Neuronal stem cell (in vitro differentiated cells): ENCODE measurements at regions not wholly inside any gene's neighbourhood (a gene's known extent, or its start where the extent isn't known, plus 50 kb on each side); places are given as distances from the start of the nearest gene placed in this dataset.

Experiments used
- DNase-seq: peaks from one replicate; pipeline ENCODE4 v3.0.0-alpha.2; 2013; ENCODE audit warnings: low spot score
- H2AFZ ChIP-seq: one replicate; pipeline ENCODE4 v1.6.1; 2013; ENCODE audit warnings: mild to moderate bottlenecking, low read length, inconsistent platforms
- H2AK5ac ChIP-seq: 2 replicates; pipeline ENCODE4 v1.6.1; 2013; ENCODE audit warnings: low read depth, mild to moderate bottlenecking, inconsistent platforms, low read length, moderate library complexity, mixed read lengths
- H2BK120ac ChIP-seq: 2 replicates; pipeline ENCODE4 v1.6.1; 2013; ENCODE audit warnings: low read depth, mild to moderate bottlenecking, inconsistent platforms, low read length, moderate library complexity, mixed read lengths
- H2BK12ac ChIP-seq: one replicate; pipeline ENCODE4 v1.6.1; 2013; ENCODE audit warnings: low read length, inconsistent platforms
- H2BK15ac ChIP-seq: 2 replicates; pipeline ENCODE4 v1.6.1; 2013; ENCODE audit warnings: mild to moderate bottlenecking, low read length, inconsistent platforms, mixed read lengths
- H2BK5ac ChIP-seq: one replicate; pipeline ENCODE4 v1.6.1; 2013; ENCODE audit warnings: inconsistent platforms, mild to moderate bottlenecking, low read length, moderate library complexity
- H3K14ac ChIP-seq: one replicate; pipeline ENCODE4 v1.6.1; 2013; ENCODE audit warnings: low read length, inconsistent platforms
- H3K18ac ChIP-seq: 2 replicates; pipeline ENCODE4 v1.6.1; 2013; ENCODE audit warnings: low read length, inconsistent platforms
- H3K23ac ChIP-seq: 2 replicates; pipeline ENCODE4 v1.6.1; 2013; ENCODE audit warnings: low read depth, mild to moderate bottlenecking, mixed read lengths, low read length, inconsistent platforms; ENCODE audit not compliant: poor library complexity
- H3K27ac ChIP-seq: replicated peaks from 3 replicates; pipeline ENCODE4 v1.5.1; 2013; ENCODE audit warnings: low read length, inconsistent platforms
- H3K27me3 ChIP-seq, 3 experiments: 2 replicates each; pipeline ENCODE4 v1.6.1; 2013; ENCODE audit warnings: low read length in 3 of 3, mild to moderate bottlenecking in 2 of 3, inconsistent platforms in 1 of 3, low read depth in 1 of 3, mixed read lengths in 1 of 3, moderate library complexity in 1 of 3; ENCODE audit not compliant: control insufficient read depth in 3 of 3, insufficient read depth in 3 of 3
- H3K36me3 ChIP-seq, 2 donors: replicated peaks in 1 of 2; 2 replicates each; pipeline ENCODE4 v1.6.1; 2013; ENCODE audit warnings: low read length in 2 of 2; ENCODE audit not compliant: control insufficient read depth in 2 of 2, insufficient read depth in 2 of 2
- H3K4ac ChIP-seq: 2 replicates; pipeline ENCODE4 v1.6.1; 2013; ENCODE audit warnings: inconsistent platforms, mild to moderate bottlenecking, low read length, moderate library complexity
- H3K4me1 ChIP-seq, 2 donors: 1 replicate in 1 of 2; 2 replicates in 1 of 2; pipeline ENCODE4 v1.6.1; 2013; ENCODE audit warnings: low read length in 2 of 2, low read depth in 1 of 2; ENCODE audit not compliant: control insufficient read depth in 2 of 2, insufficient read depth in 1 of 2
- H3K4me2 ChIP-seq: one replicate; pipeline ENCODE4 v1.6.1; 2013; ENCODE audit warnings: mild to moderate bottlenecking, low read length, inconsistent platforms; ENCODE audit not compliant: insufficient read depth, poor library complexity, severe bottlenecking
- H3K4me3 ChIP-seq, 2 donors: 2 replicates each; pipeline ENCODE4 v1.5.1; 2013; ENCODE audit warnings: low read length in 2 of 2, mild to moderate bottlenecking in 2 of 2, inconsistent platforms in 1 of 2, moderate library complexity in 1 of 2
- H3K79me1 ChIP-seq: one replicate; pipeline ENCODE4 v1.6.1; 2013; ENCODE audit warnings: low read depth, mild to moderate bottlenecking, inconsistent platforms, low read length, moderate library complexity
- H3K9ac ChIP-seq: one replicate; pipeline ENCODE4 v1.6.1; 2013; ENCODE audit warnings: mild to moderate bottlenecking, low read depth, low read length, inconsistent platforms; ENCODE audit not compliant: poor library complexity
- H3K9me3 ChIP-seq, 2 donors: replicated peaks in 1 of 2; 2 replicates each; pipeline versions ENCODE3 to v1.6.1; 2013; ENCODE audit warnings: low read length in 2 of 2, mild to moderate bottlenecking in 2 of 2, inconsistent platforms in 1 of 2, low read depth in 1 of 2, mixed read lengths in 1 of 2, moderate library complexity in 1 of 2; ENCODE audit not compliant: control insufficient read depth in 2 of 2, insufficient read depth in 1 of 2
- H4K8ac ChIP-seq: one replicate; pipeline ENCODE4 v1.6.1; 2013; ENCODE audit warnings: low read depth, mild to moderate bottlenecking, inconsistent platforms, low read length, moderate library complexity
- H4K91ac ChIP-seq: one replicate; pipeline ENCODE4 v1.6.1; 2013; ENCODE audit warnings: low read length, low read depth, mild to moderate bottlenecking, inconsistent platforms; ENCODE audit not compliant: poor library complexity
- WGBS, 2 donors: extraction: QIAGEN DNeasy Blood & Tissue Kit; methylation state at CpG; one replicate each; pipeline ENCODE4 v1.1.7; 2013; ENCODE audit warnings: missing lambda C conversion rate in 2 of 2, mixed read lengths in 1 of 2; ENCODE audit not compliant: insufficient read length in 2 of 2, insufficient replicate concordance in 1 of 2; ENCODE audit errors: extremely low coverage in 2 of 2; 5-methylcytosine and 5-hydroxymethylcytosine counted together

DNA sequence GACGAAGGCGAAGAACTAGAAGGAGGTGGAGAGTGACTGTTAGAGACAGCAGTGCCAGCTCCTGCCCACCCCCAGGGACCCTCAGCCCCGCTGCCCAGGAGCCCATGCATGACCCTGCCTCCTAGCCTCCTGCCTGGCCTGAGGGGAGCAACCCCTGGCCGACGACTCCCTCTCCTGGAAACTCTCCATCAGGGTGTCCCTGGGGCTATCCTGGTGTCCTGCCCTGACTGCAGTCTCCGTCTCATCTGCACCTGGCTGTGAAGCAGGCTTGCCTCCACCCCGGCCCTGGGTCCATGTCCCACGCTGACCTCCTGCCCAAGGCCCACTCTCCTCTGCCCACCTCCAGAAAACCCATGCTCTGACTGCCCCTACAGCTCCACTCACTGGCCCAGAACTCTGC, 120.2 kb downstream of the RPIA start:
- WGBS, 2 donors, result no CpG with 5 or more reads among the region's 8 CpGs

DNA sequence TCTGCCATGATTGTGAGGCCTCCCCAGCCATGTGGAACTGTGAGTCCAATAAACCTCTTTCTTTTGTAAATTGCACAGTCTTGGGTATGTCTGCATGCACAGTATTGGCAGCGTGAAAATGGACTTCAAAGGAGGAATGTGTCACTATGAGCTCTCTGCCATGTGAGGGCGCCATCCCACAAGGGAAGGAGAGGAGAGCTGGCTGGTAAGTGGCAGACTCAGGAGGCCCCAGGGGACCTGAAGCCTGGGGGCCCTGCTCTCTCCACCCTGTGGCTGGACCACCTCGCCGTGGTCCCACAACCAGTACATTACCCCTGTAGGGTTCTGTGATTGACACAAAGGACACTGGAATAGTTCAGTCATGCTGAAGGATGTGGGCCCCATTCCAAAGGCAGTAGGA, 122.1 kb downstream of the RPIA start:
- peaks cover 3 to 8% of the 10 kb centered on the region in 2 donors for H3K9me3 ChIP-seq
- H3K18ac ChIP-seq, result no peak overlapping the region
- H4K91ac ChIP-seq, result no peak overlapping the region
- WGBS, 2 donors, result no CpG with 5 or more reads among the region's 4 CpGs
- no peak overlapping the region for H4K8ac ChIP-seq
- no peaks in the 10 kb centered on the region for H3K4me1 ChIP-seq
- H3K27ac ChIP-seq, result no peak overlapping the region
- H2BK12ac ChIP-seq, result no peak overlapping the region
- H3K4ac ChIP-seq, result no peak overlapping the region
- no peak overlapping the region for H2BK120ac ChIP-seq
- no peaks in the 10 kb centered on the region for H3K79me1 ChIP-seq
- no peak overlapping the region for H2AK5ac ChIP-seq
- H3K4me2 ChIP-seq, result no peak overlapping the region
- no peak overlapping the region for H2AFZ ChIP-seq
- DNase-seq, result no peak
- H3K14ac ChIP-seq, result no peak overlapping the region
- H3K23ac ChIP-seq, result no peak overlapping the region
- H3K9ac ChIP-seq, result no peak overlapping the region
- no peak overlapping the region for H2BK5ac ChIP-seq
- peaks cover 0 to 12% (median 2%) of the 10 kb centered on the region in 3 experiments for H3K27me3 ChIP-seq
- no peak overlapping the region for H2BK15ac ChIP-seq
- H3K4me3 ChIP-seq, result no peak overlapping the region
- no peaks in the 10 kb centered on the region for H3K36me3 ChIP-seq

More for the DNA sequence above, 120.2 kb downstream of the RPIA start:
- peaks cover 3 to 6% of the 10 kb centered on the region in 2 donors for H3K9me3 ChIP-seq
- H4K91ac ChIP-seq, result no peak overlapping the region
- no peak overlapping the region for H3K4me3 ChIP-seq
- H3K23ac ChIP-seq, result peak overlapping the region; percentile 63
- no peaks in the 10 kb centered on the region for H3K36me3 ChIP-seq
- H2AFZ ChIP-seq, result no peak overlapping the region
- peaks cover 0 to 2% of the 10 kb centered on the region in 2 donors for H3K4me1 ChIP-seq
- no peak for DNase-seq
- peak overlapping the region; percentile 72 for H3K4ac ChIP-seq
- H3K27ac ChIP-seq, result no peak overlapping the region
- H2BK120ac ChIP-seq, result no peak overlapping the region
- H3K18ac ChIP-seq, result peak overlapping the region; percentile 63
- H4K8ac ChIP-seq, result peak overlapping the region; percentile 78
- H2BK5ac ChIP-seq, result no peak overlapping the region
- H2AK5ac ChIP-seq, result peak overlapping the region; percentile 68
- H3K27me3 ChIP-seq, result peaks cover 0 to 12% (median 0%) of the 10 kb centered on the region in 3 experiments
- no peaks in the 10 kb centered on the region for H3K79me1 ChIP-seq
- H3K4me2 ChIP-seq, result no peak overlapping the region
- peak overlapping the region; percentile 46 for H2BK12ac ChIP-seq
- no peak overlapping the region for H2BK15ac ChIP-seq
- H3K14ac ChIP-seq, result peak overlapping the region; percentile 31
- H3K9ac ChIP-seq, result no peak overlapping the region

DNA sequence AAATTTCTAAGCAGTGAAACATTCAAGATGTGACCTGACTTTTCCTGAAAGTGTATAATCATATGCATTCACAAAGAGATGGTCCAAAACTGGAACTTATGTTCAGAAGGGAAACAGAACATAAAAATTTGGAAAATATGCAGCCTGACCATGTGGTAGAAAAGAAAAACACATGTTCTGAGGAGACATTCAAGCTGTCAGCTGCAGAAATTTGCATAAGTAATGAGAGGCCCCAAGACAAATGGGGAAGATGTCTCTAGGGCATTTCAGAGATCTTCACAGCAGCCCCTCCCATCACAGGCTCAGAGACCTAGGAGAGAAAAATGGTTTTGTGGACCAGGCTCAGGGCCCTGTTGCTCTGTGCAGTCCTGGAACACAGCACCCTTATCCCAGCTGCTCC, 123.8 kb downstream of the RPIA start:
- H2BK120ac ChIP-seq, result no peak overlapping the region
- peaks cover 0 to 3% (median 2%) of the 10 kb centered on the region in 3 experiments for H3K27me3 ChIP-seq
- H3K9ac ChIP-seq, result no peak overlapping the region
- H3K23ac ChIP-seq, result no peak overlapping the region
- H4K91ac ChIP-seq, result no peak overlapping the region
- H3K79me1 ChIP-seq, result no peaks in the 10 kb centered on the region
- H3K9me3 ChIP-seq, result peaks cover 3 to 8% of the 10 kb centered on the region in 2 donors
- no peak for DNase-seq
- H3K27ac ChIP-seq, result no peak overlapping the region
- no peak overlapping the region for H2AFZ ChIP-seq
- H2AK5ac ChIP-seq, result no peak overlapping the region
- no peak overlapping the region for H3K14ac ChIP-seq
- no peak overlapping the region for H4K8ac ChIP-seq
- H3K18ac ChIP-seq, result no peak overlapping the region
- no peak overlapping the region for H2BK5ac ChIP-seq
- no peaks in the 10 kb centered on the region for H3K4me1 ChIP-seq
- no peak overlapping the region for H2BK15ac ChIP-seq
- H3K4me2 ChIP-seq, result no peak overlapping the region
- no peak overlapping the region for H3K4me3 ChIP-seq
- H2BK12ac ChIP-seq, result no peak overlapping the region
- H3K4ac ChIP-seq, result no peak overlapping the region
- no peaks in the 10 kb centered on the region for H3K36me3 ChIP-seq

DNA sequence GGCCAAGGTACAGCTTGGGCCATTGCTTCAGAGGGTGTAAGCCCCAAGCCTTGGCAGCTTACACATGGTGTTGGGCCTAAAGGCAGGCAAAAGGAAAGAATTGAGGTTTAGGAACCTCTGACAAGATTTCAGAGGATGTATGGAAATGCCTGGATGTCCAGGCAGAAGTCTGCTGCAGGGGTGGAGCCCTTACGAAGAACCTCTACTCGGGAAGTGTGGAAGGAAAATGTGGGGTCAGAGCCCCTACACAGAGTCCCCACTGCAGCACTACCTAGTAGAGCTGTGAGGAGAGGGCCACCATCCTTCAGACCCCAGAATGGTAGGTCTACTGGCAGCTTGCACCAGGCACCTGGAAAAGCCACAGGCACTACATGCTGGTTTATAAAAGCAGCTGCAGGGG, 124.2 kb downstream of the RPIA start:
- WGBS, 2 donors, result no CpG with 5 or more reads among the region's 2 CpGs
- no peak overlapping the region for H3K4me2 ChIP-seq

More for the DNA sequence above, 124.2 kb downstream of the RPIA start:
- H3K36me3 ChIP-seq, result no peaks in the 10 kb centered on the region
- H3K4ac ChIP-seq, result no peak overlapping the region
- H2BK120ac ChIP-seq, result no peak overlapping the region
- H3K27ac ChIP-seq, result no peak overlapping the region
- no peak overlapping the region for H3K14ac ChIP-seq
- no peak overlapping the region for H3K9ac ChIP-seq
- H3K18ac ChIP-seq, result no peak overlapping the region
- H3K4me3 ChIP-seq, result no peak overlapping the region
- no peaks in the 10 kb centered on the region for H3K4me1 ChIP-seq
- H4K8ac ChIP-seq, result no peak overlapping the region
- no peak overlapping the region for H2BK12ac ChIP-seq
- no peak overlapping the region for H4K91ac ChIP-seq
- no peak overlapping the region for H3K23ac ChIP-seq
- H2BK15ac ChIP-seq, result no peak overlapping the region
- H2AK5ac ChIP-seq, result no peak overlapping the region
- no peak overlapping the region for H2AFZ ChIP-seq
- H3K9me3 ChIP-seq, result peaks cover 3 to 8% of the 10 kb centered on the region in 2 donors
- H3K27me3 ChIP-seq, result peaks cover 0 to 3% (median 2%) of the 10 kb centered on the region in 3 experiments
- no peak for DNase-seq
- H2BK5ac ChIP-seq, result no peak overlapping the region
- no peaks in the 10 kb centered on the region for H3K79me1 ChIP-seq
